H9 (cell line): ENCODE measurements at regions not wholly inside any gene's neighbourhood (a gene's known extent, or its start where the extent isn't known, plus 50 kb on each side); places are given as distances from the start of the nearest gene placed in this dataset.

Experiments used
- DNase-seq: peaks from one replicate; pipeline ENCODE4 v3.0.0-alpha.2; 2017
- H2AFZ ChIP-seq: one replicate; pipeline ENCODE4 v1.6.1; 2013; ENCODE audit warnings: mild to moderate bottlenecking, low read length, control low read depth, moderate library complexity
- H2AK5ac ChIP-seq: 2 replicates; pipeline ENCODE4 v1.6.1; 2013; ENCODE audit warnings: low read length, control low read depth, mixed read lengths; ENCODE audit not compliant: insufficient read length
- H2BK120ac ChIP-seq: one replicate; pipeline ENCODE4 v1.6.1; 2013; ENCODE audit warnings: low read depth, mild to moderate bottlenecking, low read length, control low read depth, inconsistent platforms; ENCODE audit not compliant: poor library complexity, severe bottlenecking
- H2BK12ac ChIP-seq: 2 replicates; pipeline ENCODE4 v1.6.1; 2013; ENCODE audit warnings: low read length, control low read depth, mixed read lengths, low read depth; ENCODE audit not compliant: insufficient read length
- H2BK15ac ChIP-seq: 2 replicates; pipeline ENCODE4 v1.6.1; 2013; ENCODE audit warnings: low read depth, low read length, control low read depth
- H2BK20ac ChIP-seq: one replicate; pipeline ENCODE4 v1.6.1; 2013; ENCODE audit warnings: low read depth, mild to moderate bottlenecking, low read length, control low read depth, inconsistent platforms; ENCODE audit not compliant: poor library complexity, severe bottlenecking
- H2BK5ac ChIP-seq: 2 replicates; pipeline ENCODE4 v1.6.1; 2013; ENCODE audit warnings: low read length, control low read depth, mixed read lengths; ENCODE audit not compliant: insufficient read length
- H3K14ac ChIP-seq: 2 replicates; pipeline ENCODE4 v1.6.1; 2013; ENCODE audit warnings: low read length, control low read depth; ENCODE audit not compliant: insufficient read depth
- H3K18ac ChIP-seq: 2 replicates; pipeline ENCODE4 v1.6.1; 2013; ENCODE audit warnings: low read depth, mild to moderate bottlenecking, mixed read lengths, low read length, control low read depth; ENCODE audit not compliant: insufficient read length
- H3K23ac ChIP-seq: 2 replicates; pipeline ENCODE4 v1.6.1; 2013; ENCODE audit warnings: low read length, control low read depth, mixed read lengths, low read depth; ENCODE audit not compliant: insufficient read length
- H3K23me2 ChIP-seq: 2 replicates; pipeline ENCODE4 v1.6.1; 2013; ENCODE audit warnings: low read depth, mild to moderate bottlenecking, mixed read lengths, low read length, control low read depth; ENCODE audit not compliant: insufficient read length, poor library complexity, severe bottlenecking
- H3K27ac ChIP-seq: 2 replicates; pipeline ENCODE4 v1.5.1; 2013; ENCODE audit warnings: low read length, control low read depth, mixed read lengths, low read depth; ENCODE audit not compliant: insufficient read length
- H3K27me3 ChIP-seq: 2 replicates; pipeline ENCODE4 v1.6.1; 2013; ENCODE audit warnings: low read length, control low read depth, inconsistent platforms; ENCODE audit not compliant: insufficient read depth
- H3K4ac ChIP-seq: 2 replicates; pipeline ENCODE4 v1.6.1; 2013; ENCODE audit warnings: low read depth, mild to moderate bottlenecking, control low read depth, inconsistent platforms, low read length, moderate library complexity
- H3K4me1 ChIP-seq: 2 replicates; pipeline ENCODE4 v1.6.1; 2013; ENCODE audit warnings: low read length, control low read depth, inconsistent platforms; ENCODE audit not compliant: insufficient read depth
- H3K4me2 ChIP-seq: 2 replicates; pipeline ENCODE4 v1.6.1; 2013; ENCODE audit warnings: low read length, control low read depth, mixed read lengths; ENCODE audit not compliant: insufficient read length, insufficient read depth
- H3K56ac ChIP-seq: 2 replicates; pipeline ENCODE4 v1.6.1; 2013; ENCODE audit warnings: low read depth, mild to moderate bottlenecking, mixed read lengths, low read length, control low read depth; ENCODE audit not compliant: insufficient read length
- H3K79me1 ChIP-seq: 2 replicates; pipeline ENCODE4 v1.6.1; 2013; ENCODE audit warnings: low read depth, mild to moderate bottlenecking, moderate library complexity, low read length, control low read depth, inconsistent platforms; ENCODE audit not compliant: insufficient read depth, poor library complexity, severe bottlenecking
- H3K79me2 ChIP-seq: 2 replicates; pipeline ENCODE4 v1.6.1; 2013; ENCODE audit warnings: low read length, control low read depth, inconsistent platforms; ENCODE audit not compliant: insufficient read depth
- H3K9ac ChIP-seq: 2 replicates; pipeline ENCODE4 v1.6.1; 2013; ENCODE audit warnings: low read length, control low read depth, mixed read lengths; ENCODE audit not compliant: insufficient read length; ENCODE audit errors: extremely low read depth
- H3K9me3 ChIP-seq: one replicate; pipeline ENCODE4 v1.6.1; 2013; ENCODE audit warnings: low read depth, low read length, inconsistent platforms; ENCODE audit not compliant: control insufficient read depth
- H3T11ph ChIP-seq: one replicate; pipeline ENCODE4 v1.6.1; 2013; ENCODE audit warnings: mild to moderate bottlenecking, low read length, control low read depth, inconsistent platforms
- H4K20me1 ChIP-seq: one replicate; pipeline ENCODE4 v1.6.1; 2013; ENCODE audit not compliant: control insufficient read depth, insufficient read length, insufficient read depth
- H4K5ac ChIP-seq: 2 replicates; pipeline ENCODE4 v1.6.1; 2013; ENCODE audit warnings: low read depth, mild to moderate bottlenecking, mixed read lengths, low read length, control low read depth; ENCODE audit not compliant: insufficient read length
- H4K8ac ChIP-seq: replicated peaks from 2 replicates; pipeline ENCODE4 v1.6.1; 2013; ENCODE audit warnings: low read length, control low read depth, mixed read lengths, low read depth; ENCODE audit not compliant: insufficient read length
- H4K91ac ChIP-seq: 2 replicates; pipeline ENCODE4 v1.6.1; 2013; ENCODE audit warnings: low read depth, mild to moderate bottlenecking, moderate library complexity, mixed read lengths, low read length, control low read depth; ENCODE audit not compliant: insufficient read length
- H3K27ac Mint-ChIP-seq, 3 experiments: 2 replicates in 2 of 3; 3 replicates in 1 of 3; pipeline ENCODE4 v1.8.0; 2020 to 2021; ENCODE audit warnings: mixed read lengths in 3 of 3, mild to moderate bottlenecking in 1 of 3, moderate library complexity in 1 of 3
- H3K27me3 Mint-ChIP-seq: 2 replicates; pipeline ENCODE4 v1.8.0; 2021; ENCODE audit warnings: low read depth, mild to moderate bottlenecking, moderate library complexity, mixed read lengths
- H3K36me3 Mint-ChIP-seq, 3 experiments: 2 replicates in 2 of 3; 3 replicates in 1 of 3; pipeline ENCODE4 v1.8.0; 2020 to 2021; ENCODE audit warnings: low read depth in 3 of 3, mixed read lengths in 3 of 3; ENCODE audit not compliant: insufficient read depth in 1 of 3
- H3K4me1 Mint-ChIP-seq, 2 experiments: 2 replicates each; pipeline ENCODE4 v1.8.0; 2020; ENCODE audit warnings: mixed read lengths in 2 of 2
- H3K4me3 Mint-ChIP-seq, 2 experiments: 2 replicates in 1 of 2; 3 replicates in 1 of 2; pipeline ENCODE4 v1.8.0; 2020 to 2021; ENCODE audit warnings: mild to moderate bottlenecking in 2 of 2, mixed read lengths in 2 of 2, moderate library complexity in 1 of 2
- H3K9me3 Mint-ChIP-seq, 2 experiments: 2 replicates in 1 of 2; 3 replicates in 1 of 2; pipeline ENCODE4 v1.8.0; 2020; ENCODE audit warnings: mild to moderate bottlenecking in 2 of 2, mixed read lengths in 2 of 2, moderate library complexity in 1 of 2
- WGBS: extraction: QIAGEN DNeasy Blood & Tissue Kit; methylation state at CpG from one replicate; pipeline ENCODE4 v1.1.7; 2013; ENCODE audit warnings: missing lambda C conversion rate, low lambda C conversion rate, mixed read lengths; ENCODE audit not compliant: insufficient read length; ENCODE audit errors: extremely low coverage; 5-methylcytosine and 5-hydroxymethylcytosine counted together
- TF ChIP-seq, protein P1 (sequence below): fragments of 200-600 bp; sonication (generic); conservative IDR thresholded peaks from 3 replicates; pipeline ENCODE4 v1.8.0; 2021; ENCODE audit warnings: antibody characterized with exemption, mild to moderate bottlenecking

DNA sequence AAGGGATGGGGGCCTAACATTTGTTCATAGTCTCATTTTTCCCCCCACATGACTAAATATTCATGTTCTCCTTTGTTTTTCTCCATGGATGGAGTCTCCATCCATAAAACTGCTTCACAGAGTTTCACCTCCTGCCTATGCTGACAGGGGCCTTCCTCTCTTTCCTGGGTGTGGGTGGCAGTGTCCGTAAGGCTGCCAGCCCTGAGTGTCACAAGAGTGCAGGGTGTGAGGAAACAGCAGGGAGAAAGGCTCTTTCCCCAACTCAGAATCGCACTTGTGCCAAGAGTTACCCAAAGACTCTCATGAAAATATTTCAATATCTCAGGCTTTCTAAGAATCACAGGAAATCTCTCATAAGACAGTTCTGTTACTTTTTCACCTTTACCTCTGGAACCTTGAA lies 346.2 kb upstream of the MMS22L start:
- no peak overlapping the region; a peak in 1 of 7 replicates for H3K27ac Mint-ChIP-seq
- Histone ChIP-seq H3K56ac (no peak overlapping the region), H2BK5ac (no peak overlapping the region)

More for the DNA sequence above, 346.2 kb upstream of the MMS22L start:
- no peaks in the 10 kb centered on the region for H4K20me1 ChIP-seq
- H2BK12ac ChIP-seq, result no peak overlapping the region
- no peak overlapping the region for H3K27ac ChIP-seq
- H4K8ac ChIP-seq, result no peak overlapping the region
- H2AFZ ChIP-seq, result no peak overlapping the region
- H2AK5ac ChIP-seq, result no peak overlapping the region
- H3K9ac ChIP-seq, result no peak overlapping the region
- TF ChIP-seq, protein P1, sequence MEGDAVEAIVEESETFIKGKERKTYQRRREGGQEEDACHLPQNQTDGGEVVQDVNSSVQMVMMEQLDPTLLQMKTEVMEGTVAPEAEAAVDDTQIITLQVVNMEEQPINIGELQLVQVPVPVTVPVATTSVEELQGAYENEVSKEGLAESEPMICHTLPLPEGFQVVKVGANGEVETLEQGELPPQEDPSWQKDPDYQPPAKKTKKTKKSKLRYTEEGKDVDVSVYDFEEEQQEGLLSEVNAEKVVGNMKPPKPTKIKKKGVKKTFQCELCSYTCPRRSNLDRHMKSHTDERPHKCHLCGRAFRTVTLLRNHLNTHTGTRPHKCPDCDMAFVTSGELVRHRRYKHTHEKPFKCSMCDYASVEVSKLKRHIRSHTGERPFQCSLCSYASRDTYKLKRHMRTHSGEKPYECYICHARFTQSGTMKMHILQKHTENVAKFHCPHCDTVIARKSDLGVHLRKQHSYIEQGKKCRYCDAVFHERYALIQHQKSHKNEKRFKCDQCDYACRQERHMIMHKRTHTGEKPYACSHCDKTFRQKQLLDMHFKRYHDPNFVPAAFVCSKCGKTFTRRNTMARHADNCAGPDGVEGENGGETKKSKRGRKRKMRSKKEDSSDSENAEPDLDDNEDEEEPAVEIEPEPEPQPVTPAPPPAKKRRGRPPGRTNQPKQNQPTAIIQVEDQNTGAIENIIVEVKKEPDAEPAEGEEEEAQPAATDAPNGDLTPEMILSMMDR, result no peak
- H3K23ac ChIP-seq, result no peak overlapping the region
- H2BK20ac ChIP-seq, result no peak overlapping the region
- H3T11ph ChIP-seq, result no peak overlapping the region
- no peaks in the 10 kb centered on the region for H3K27me3 Mint-ChIP-seq
- H3K14ac ChIP-seq, result no peak overlapping the region
- H3K79me1 ChIP-seq, result no peaks in the 10 kb centered on the region
- H2BK15ac ChIP-seq, result no peak overlapping the region
- no peak for DNase-seq
- no peaks in the 10 kb centered on the region for H3K36me3 Mint-ChIP-seq
- no peaks in the 10 kb centered on the region for H3K4me1 ChIP-seq
- no peak overlapping the region for H3K4me3 Mint-ChIP-seq
- H2BK120ac ChIP-seq, result no peak overlapping the region
- H3K23me2 ChIP-seq, result no peaks in the 10 kb centered on the region
- no peak overlapping the region for H3K4ac ChIP-seq
- no peaks in the 10 kb centered on the region for H3K9me3 ChIP-seq
- no peak overlapping the region for H3K18ac ChIP-seq
- no CpG with 5 or more reads among the region's 2 CpGs for WGBS
- H3K4me1 Mint-ChIP-seq, result no peaks in the 10 kb centered on the region
- H4K5ac ChIP-seq, result no peak overlapping the region
- H4K91ac ChIP-seq, result no peak overlapping the region
- no peak overlapping the region for H3K4me2 ChIP-seq
- no peaks in the 10 kb centered on the region for H3K27me3 ChIP-seq
- no peaks in the 10 kb centered on the region for H3K9me3 Mint-ChIP-seq
- H3K79me2 ChIP-seq, result no peaks in the 10 kb centered on the region
